ENCODE measurements at regions not wholly inside any gene's neighbourhood (a gene's known extent, or its start where the extent isn't known, plus 50 kb on each side); places are given as distances from the start of the nearest gene placed in this dataset.

DNA sequence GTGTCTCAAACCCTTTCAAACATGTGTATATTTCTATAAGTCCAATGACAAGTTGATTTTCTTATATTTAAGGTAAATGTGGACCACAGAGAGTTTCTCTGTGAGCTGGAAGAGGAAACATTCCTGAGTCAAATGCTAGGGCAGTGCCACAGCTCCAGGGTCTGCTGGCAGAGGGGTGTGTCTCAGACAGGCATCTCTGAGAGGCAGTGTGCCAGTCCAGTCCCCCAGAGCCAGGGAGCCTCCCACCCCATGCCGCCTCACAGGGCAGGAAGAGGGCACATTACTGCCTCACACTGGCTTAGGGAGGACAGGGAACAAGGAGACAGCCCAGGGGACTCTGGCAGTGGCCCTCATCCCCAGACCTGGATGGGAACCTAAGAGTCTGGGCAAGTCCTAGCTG is 120.2 kb downstream of the TENT4A start:
- no peak for DNase-seq

GRCh38 chr5:6837095-6837494 is 123.9 kb downstream of the TENT4A start:
- DNase-seq: no peak

GRCh38 chr5:6837519-6838110 is 124.4 kb downstream of the TENT4A start:
- DNase-seq: no peak

- no peak for DNase-seq
Observed at GRCh38 chr5:6838736-6839135, 125.5 kb downstream of the TENT4A start.

- no peak for DNase-seq
Observed at GRCh38 chr5:6840136-6840793, 127.0 kb downstream of the TENT4A start.

DNA sequence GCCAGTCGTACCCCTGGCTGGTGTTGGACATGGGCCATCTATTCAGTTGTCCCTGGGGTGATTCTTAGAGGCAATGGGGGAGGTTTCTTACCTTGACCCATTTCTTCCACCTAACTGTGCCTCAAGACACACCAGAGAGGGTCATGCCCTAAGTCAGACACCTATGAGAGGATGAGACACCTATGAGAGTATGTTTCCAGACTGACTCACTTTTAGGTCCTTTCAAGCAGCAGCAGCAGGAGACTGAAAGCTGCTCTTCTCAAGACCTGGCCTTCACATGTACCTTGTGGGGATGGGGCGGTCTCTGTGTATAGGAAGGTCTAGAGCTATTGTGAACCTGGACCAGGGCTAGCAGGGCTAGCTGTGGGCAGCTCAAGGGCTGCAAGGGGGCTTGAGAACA is 130.1 kb downstream of the TENT4A start:
- DNase-seq: no peak

DNA sequence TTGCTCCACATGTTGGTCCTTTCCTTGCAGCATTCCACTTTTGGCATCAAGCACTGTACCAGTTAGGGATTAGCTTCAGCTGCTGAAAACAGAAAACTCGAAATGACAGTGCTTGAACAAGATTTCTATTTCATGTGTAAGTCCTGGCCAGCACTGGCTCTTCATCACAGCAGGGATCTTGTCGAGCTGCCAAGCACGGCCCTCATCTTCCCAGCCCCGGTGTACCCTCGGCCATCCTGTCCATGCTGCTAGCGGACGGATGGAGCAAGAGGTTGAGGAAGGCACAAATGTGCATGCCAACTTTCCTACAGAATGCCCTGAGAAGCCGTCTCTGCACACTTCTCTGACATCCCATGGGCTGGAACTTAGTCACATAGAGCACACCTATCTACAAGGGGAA is 130.6 kb downstream of the TENT4A start:
- DNase-seq: no peak

GRCh38 chr5:6845856-6846255 is 132.6 kb downstream of the TENT4A start:
- no peak for DNase-seq

DNA sequence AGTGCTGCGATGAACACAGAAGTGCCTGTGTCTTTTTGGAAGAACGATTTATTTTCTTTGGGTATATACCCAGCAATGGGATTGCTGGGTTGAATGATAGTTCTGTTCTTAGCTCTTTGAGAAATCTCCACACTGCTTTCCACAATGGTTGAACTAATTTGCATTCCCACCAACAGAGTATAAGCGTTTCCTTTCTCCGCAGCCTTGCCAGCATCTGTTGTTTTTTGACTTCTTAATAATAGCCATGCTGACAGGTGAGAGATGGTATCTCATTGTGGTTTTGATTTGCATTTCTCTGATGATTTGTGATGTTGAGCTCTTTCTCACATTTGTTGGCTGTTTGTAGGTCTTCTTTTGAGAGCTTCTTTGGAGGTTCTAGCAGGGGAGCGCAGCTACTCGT is 134.6 kb downstream of the TENT4A start:
- DNase-seq: no peak

DNA sequence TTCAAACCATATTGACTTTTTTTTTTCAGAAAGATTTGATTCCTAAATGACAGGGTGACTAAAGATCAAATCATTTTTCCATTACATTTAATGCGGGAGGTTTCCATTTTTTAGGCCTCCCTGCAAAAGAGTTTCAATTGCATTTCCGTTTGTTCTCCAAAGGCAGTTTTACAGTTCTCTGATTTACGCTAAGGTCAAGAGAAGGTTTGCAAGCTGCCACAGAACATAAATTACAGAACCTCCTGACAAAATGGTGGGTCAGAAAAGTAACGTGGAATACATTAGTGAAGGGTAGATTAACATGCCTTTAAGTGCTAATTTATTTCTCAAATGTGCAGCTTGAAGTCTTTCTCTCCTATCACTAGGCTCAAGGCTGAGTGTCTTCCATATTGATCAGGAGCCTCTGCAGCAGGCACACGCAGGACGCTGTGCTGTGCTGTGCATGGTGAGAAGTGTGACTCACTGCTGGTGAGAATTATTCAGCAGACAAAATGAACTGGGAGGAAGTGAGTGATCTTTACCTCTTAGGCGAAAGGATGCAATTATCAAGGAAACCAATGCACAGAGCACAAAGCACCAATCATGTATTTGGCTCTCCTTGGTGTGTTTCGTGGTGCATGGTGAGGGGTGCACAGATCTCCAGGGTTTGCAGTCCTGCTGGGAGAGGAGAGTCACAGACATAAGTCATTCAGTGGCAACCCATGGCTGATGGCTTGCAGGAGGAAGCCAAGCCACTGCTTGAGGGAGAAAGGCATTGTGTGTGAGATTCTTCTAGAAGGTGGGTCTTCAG is 136.3 kb downstream of the TENT4A start:
- no peak for DNase-seq

GRCh38 chr5:6850106-6850432 is 136.8 kb downstream of the TENT4A start:
- no peak for DNase-seq

DNA sequence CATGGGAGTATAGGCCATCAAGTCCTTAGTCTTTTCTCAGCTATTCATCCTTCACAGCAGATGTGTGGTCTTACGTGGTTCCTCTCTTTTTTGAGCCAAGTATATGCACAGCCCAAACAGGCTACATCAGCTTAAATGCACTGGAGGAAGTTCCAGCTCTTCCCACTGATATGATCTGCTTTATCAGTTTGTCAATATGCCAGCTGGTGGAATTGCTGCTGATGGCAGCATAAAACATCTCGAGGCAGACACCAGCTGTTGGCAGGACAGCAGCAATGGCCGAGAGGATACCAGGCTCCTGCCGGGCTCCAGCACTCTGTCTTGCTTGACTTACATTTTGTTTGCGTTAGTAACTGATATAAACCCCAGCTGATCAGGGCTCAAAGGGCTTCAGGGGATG is 143.4 kb downstream of the TENT4A start:
- no peak for DNase-seq

DNA sequence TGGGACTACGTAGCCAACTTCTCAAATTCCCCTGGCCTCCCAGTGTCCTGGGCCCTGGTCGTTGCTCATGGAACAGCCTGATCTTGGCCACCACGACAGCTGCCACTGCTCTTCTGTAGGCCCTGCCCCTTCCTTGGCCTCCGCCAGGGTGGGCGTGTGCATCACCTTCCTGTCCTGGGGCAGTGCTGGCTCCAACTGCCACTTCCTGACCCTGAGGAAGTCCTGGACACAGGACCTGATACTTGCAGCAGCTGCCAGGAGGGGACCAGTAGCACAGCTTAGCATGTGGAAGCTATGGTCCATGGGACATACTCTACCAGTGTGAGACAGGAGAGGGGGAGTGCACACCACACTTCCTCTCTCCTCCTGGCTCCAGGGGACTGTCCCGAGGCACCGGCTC is 145.2 kb downstream of the TENT4A start:
- no peak for DNase-seq

DNA sequence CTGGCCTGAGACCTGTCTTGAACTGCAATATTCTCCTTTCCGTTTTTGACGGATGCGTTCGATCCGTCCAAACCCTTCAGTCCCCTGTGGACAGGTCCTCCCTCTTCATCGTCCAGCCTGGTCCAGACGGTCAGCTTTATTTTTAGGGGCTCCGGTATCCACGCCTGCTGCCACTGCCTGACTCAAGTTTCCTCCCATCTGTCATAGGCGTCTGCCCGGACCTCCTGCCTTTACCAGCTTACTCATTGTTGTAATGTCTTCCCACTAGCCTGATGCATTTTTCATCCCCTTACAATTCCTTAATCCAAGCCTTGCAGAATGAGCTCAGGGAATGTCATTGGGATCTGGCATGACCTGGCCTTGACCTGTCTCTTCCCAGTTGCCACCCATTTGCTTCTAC is 145.8 kb downstream of the TENT4A start:
- no peak for DNase-seq

- DNase-seq: no peak
Observed at GRCh38 chr5:6859951-6860638, 146.9 kb downstream of the TENT4A start.

DNA sequence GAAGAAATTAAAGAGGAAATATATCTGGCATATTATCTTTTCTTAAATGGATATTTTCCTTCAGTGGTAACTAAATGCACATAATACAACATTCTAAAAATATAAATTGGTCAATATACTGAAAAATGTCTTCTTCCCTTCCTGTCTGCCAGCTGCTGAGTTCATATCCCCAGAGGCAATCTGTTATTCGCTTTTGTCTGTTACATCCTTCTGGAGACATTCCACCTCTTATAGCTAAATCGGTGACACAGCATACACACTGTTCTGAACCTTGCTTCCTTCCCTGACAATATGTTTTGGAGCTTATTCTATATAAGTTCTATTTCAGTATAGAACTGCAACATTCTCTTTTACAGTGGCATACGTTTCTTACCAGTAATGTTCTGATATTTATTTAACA is 147.8 kb downstream of the TENT4A start:
- DNase-seq: no peak

DNA sequence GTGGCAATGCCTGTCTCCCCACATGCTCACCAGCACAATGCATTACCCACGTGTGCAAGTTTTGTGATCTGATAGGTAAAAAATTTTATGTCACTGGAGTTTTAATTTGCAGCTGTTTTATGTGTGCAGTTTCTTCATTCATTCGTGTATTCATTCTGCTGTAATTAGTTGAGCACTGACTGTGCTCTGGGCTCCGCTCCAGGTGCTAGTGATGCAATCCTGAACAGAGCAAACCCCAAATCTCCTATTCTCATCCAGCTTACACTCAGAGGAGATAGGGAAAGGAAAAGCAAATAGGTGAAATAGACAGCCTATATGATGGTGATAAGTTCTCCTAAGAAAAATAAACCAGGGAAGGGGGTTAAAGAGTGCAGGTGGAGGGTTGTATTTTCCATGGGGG is 148.4 kb downstream of the TENT4A start:
- DNase-seq: no peak

DNA sequence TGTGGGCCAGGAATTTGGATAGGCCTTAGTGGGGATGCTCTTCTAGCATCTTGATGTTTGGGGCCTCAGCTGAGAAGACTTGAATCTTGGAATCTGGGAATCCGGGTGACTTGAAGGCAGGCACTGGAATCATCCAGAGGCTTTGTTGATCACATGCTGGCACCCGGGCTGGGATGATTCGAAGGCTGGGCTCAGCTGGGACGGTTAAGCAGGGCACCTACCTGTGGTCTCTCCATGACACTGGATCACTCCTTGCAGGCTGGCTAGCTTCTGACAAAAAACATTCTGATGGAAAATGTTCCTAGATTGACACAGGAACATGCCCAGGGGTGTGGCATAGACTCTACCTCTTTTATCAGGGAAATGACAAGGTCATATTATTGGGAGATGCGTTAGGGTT is 149.1 kb downstream of the TENT4A start:
- DNase-seq: no peak

DNA sequence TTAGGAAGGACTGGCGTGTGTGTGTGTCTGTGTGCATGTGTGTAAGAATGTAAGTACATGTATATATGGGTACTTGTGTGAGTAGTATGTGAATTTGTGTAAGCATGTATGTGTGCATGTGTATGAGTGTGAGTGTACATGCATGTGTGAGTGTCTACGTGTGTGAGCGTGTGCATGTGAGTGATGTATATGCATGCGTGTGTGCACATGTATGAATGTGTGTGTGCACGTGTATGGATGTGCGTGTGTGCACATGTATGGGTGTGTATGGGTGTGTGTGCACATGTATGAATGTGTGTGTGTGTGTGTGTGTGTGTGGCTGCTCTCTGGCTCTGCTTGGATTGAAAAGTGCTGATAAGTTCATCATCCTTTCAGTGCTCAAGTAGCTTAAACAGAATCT is 154.5 kb downstream of the TENT4A start:
- DNase-seq: no peak

- DNase-seq: peak; percentile 79
Observed at GRCh38 chr5:6868171-6868570, 154.9 kb downstream of the TENT4A start.

GRCh38 chr5:6868575-6869215 is 155.5 kb downstream of the TENT4A start:
- no peak for DNase-seq

DNA sequence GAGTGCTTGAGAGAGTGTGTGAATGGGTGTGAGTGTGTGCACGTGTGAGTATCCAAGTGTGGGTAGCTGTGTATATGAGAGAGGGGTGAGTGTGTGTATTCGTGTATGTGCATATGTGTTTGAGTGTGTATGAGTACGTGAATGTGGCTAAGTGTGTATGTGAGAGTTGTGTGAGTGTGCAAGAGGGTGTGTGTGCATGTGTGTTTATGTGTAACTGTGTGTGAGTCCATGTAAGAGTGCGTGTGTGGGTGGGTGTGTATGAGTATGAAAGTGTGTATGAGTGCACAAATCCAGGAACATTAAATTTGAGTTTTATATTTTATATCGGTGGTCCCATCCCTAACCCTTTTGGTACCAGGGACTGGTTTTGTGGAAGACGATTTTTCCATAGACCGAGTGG is 156.4 kb downstream of the TENT4A start:
- DNase-seq: no peak

DNA sequence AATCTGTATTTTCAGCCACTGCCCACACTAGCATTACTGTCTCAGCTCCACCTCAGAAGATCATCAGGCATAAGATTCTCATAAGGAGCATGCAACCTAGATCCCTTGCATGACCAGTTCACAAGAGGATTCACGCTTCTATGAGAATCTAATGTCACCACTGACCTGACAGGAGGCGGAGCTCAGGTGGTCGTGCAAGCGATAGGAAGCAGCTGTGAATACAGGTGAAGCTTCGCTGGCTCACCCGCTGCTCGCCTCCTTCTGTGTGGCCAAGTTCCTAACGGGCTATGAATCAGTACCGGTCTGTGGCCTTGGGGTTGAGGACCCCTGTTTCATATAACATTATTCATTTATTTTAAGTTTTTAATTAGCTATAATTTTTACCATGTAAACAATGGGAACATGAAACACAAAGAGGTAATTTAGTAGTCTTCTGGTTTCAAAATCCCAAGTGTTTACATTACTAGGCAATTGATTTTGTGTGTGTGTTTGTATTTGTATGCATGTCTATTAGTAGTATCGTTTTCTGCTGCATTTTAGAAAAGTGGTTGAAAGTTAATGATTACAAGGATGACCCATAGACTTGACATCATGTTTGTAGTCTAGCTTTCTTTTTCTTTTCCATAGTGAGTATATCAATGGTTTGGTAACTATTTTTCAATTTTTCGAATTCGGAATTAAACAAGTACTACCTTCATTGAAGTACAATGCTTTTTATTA is 159.4 kb downstream of the TENT4A start:
- DNase-seq: no peak
